CD14-positive monocyte (primary cell): ENCODE measurements at regions not wholly inside any gene's neighbourhood (a gene's known extent, or its start where the extent isn't known, plus 50 kb on each side); places are given as distances from the start of the nearest gene placed in this dataset.

Source experiments
- DNase-seq, 3 donors: peaks; one replicate each; pipeline ENCODE4 v3.0.0-alpha.2; 2011 to 2022
- H2AFZ ChIP-seq: 2 replicates; pipeline ENCODE4 v1.6.0; 2012; ENCODE audit warnings: mild to moderate bottlenecking, low read depth, low read length, inconsistent platforms; ENCODE audit not compliant: insufficient read depth, poor library complexity, severe bottlenecking
- H3K27ac ChIP-seq, 2 donors: 1 replicate in 1 of 2; 2 replicates in 1 of 2; pipeline ENCODE4 v1.5.1; 2012 to 2013; ENCODE audit warnings: low read length in 2 of 2, control low read depth in 1 of 2, inconsistent platforms in 1 of 2, low read depth in 1 of 2, mild to moderate bottlenecking in 1 of 2
- H3K27me3 ChIP-seq, 2 donors: one replicate each; pipeline versions ENCODE4 v1.6.0 to v1.6.1; 2011 to 2013; ENCODE audit warnings: low read length in 2 of 2; ENCODE audit not compliant: control insufficient read depth in 2 of 2, insufficient read depth in 2 of 2
- H3K36me3 ChIP-seq, 2 donors: replicated peaks in 1 of 2; 1 replicate in 1 of 2; 2 replicates in 1 of 2; pipeline versions ENCODE4 v1.5.1 to v1.6.1; 2012 to 2013; ENCODE audit warnings: low read length in 2 of 2, control low read depth in 1 of 2, inconsistent platforms in 1 of 2, mild to moderate bottlenecking in 1 of 2; ENCODE audit not compliant: insufficient read depth in 2 of 2, control insufficient read depth in 1 of 2
- H3K4me1 ChIP-seq, 2 donors: 1 replicate in 1 of 2; 2 replicates in 1 of 2; pipeline versions ENCODE4 v1.5.1 to v1.6.1; 2012 to 2013; ENCODE audit warnings: low read length in 2 of 2, control low read depth in 1 of 2, inconsistent platforms in 1 of 2, mild to moderate bottlenecking in 1 of 2, moderate library complexity in 1 of 2; ENCODE audit not compliant: insufficient read depth in 2 of 2, control insufficient read depth in 1 of 2
- H3K4me2 ChIP-seq: replicated peaks from 2 replicates; pipeline ENCODE3; 2012; ENCODE audit warnings: low read length, moderate library complexity, mild to moderate bottlenecking; ENCODE audit not compliant: poor library complexity, severe bottlenecking; ENCODE audit errors: extremely low read depth
- H3K4me3 ChIP-seq, 3 experiments: fragments of 200-600 bp in 1 of 3; sonication (generic) in 1 of 3; replicated peaks in 1 of 3; 1 replicate in 2 of 3; 2 replicates in 1 of 3; pipeline ENCODE4 v1.5.1; 2011 to 2013; ENCODE audit warnings: low read length in 3 of 3, mild to moderate bottlenecking in 3 of 3, control low read depth in 2 of 3, low read depth in 2 of 3, inconsistent platforms in 1 of 3, moderate library complexity in 1 of 3
- H3K79me2 ChIP-seq: 2 replicates; pipeline ENCODE4 v1.6.0; 2012; ENCODE audit warnings: mild to moderate bottlenecking, control low read depth, inconsistent platforms, low read length, moderate library complexity; ENCODE audit not compliant: insufficient read depth
- H3K9ac ChIP-seq: 2 replicates; pipeline ENCODE4 v1.6.0; 2017; ENCODE audit warnings: low read length, mild to moderate bottlenecking; ENCODE audit not compliant: insufficient read depth, poor library complexity, severe bottlenecking
- H3K9me3 ChIP-seq, 2 donors: replicated peaks in 1 of 2; 1 replicate in 1 of 2; 2 replicates in 1 of 2; pipeline versions ENCODE4 v1.5.1 to v1.6.1; 2012 to 2013; ENCODE audit warnings: low read length in 2 of 2, control low read depth in 1 of 2; ENCODE audit not compliant: control insufficient read depth in 1 of 2, insufficient read depth in 1 of 2
- H4K20me1 ChIP-seq: 2 replicates; pipeline ENCODE4 v1.6.0; 2012; ENCODE audit warnings: mild to moderate bottlenecking, low read length, control low read depth, moderate library complexity; ENCODE audit not compliant: insufficient read depth
- H3K27ac Mint-ChIP-seq, 7 donors: one replicate each; pipeline ENCODE4 v1.8.0; 2020; ENCODE audit warnings: mild to moderate bottlenecking in 7 of 7, mixed read lengths in 7 of 7, moderate library complexity in 6 of 7, inconsistent platforms in 2 of 7
- H3K27me3 Mint-ChIP-seq, 3 donors: one replicate each; pipeline ENCODE4 v1.8.0; 2021 to 2022; ENCODE audit warnings: low read depth in 3 of 3, mild to moderate bottlenecking in 3 of 3, mixed read lengths in 3 of 3, moderate library complexity in 3 of 3, inconsistent platforms in 1 of 3
- H3K36me3 Mint-ChIP-seq, 2 donors: one replicate each; pipeline ENCODE4 v1.8.0; 2020; ENCODE audit warnings: mixed read lengths in 2 of 2, inconsistent platforms in 1 of 2, mild to moderate bottlenecking in 1 of 2
- H3K4me1 Mint-ChIP-seq: one replicate; pipeline ENCODE4 v1.8.0; 2020; ENCODE audit warnings: mild to moderate bottlenecking, mixed read lengths
- H3K4me3 Mint-ChIP-seq, 2 donors: one replicate each; pipeline ENCODE4 v1.8.0; 2020; ENCODE audit warnings: mild to moderate bottlenecking in 2 of 2, mixed read lengths in 2 of 2, moderate library complexity in 1 of 2
- H3K9me3 Mint-ChIP-seq, 7 donors: one replicate each; pipeline ENCODE4 v1.8.0; 2020 to 2022; ENCODE audit warnings: mixed read lengths in 7 of 7, mild to moderate bottlenecking in 6 of 7, moderate library complexity in 6 of 7, inconsistent platforms in 2 of 7
- CTCF ChIP-seq: fragments of 200-600 bp; IDR thresholded peaks from one replicate; pipeline ENCODE4 v1.8.0; 2022; ENCODE audit warnings: antibody characterized with exemption, mild to moderate bottlenecking
- WGBS: methylation state at CpG from one replicate; pipeline ENCODE4 v1.1.5; 2013; ENCODE audit warnings: missing lambda C conversion rate; ENCODE audit not compliant: insufficient coverage; 5-methylcytosine and 5-hydroxymethylcytosine counted together
- intact Hi-C, 2 donors: fragments of 100-400 bp; cut with micrococcal nuclease; formaldehyde crosslinking; loops; one replicate each; pipeline versions ENCODE4 v1.15.0 to v1.15.1; 2023

GRCh38 chr4:156362581-156362980 is 408.9 kb upstream of the CTSO start:
- Mint-ChIP-seq H3K36me3 (no peaks in the 10 kb centered on the region), H3K4me3 (no peak overlapping the region), H3K27me3 (peaks cover 0 to 4% (median 0%) of the 10 kb centered on the region in 3 donors), H3K9me3 (peaks cover 0 to 5% (median 3%) of the 10 kb centered on the region in 7 donors), H3K4me1 (no peaks in the 10 kb centered on the region), H3K27ac (no peak overlapping the region)
- no peak overlapping the region for H3K4me3 ChIP-seq
- peaks cover 0 to 4% of the 10 kb centered on the region in 2 donors for H3K9me3 ChIP-seq
- H3K27me3 ChIP-seq = no peaks in the 10 kb centered on the region
- no peaks in the 10 kb centered on the region for H4K20me1 ChIP-seq
- no peaks in the 10 kb centered on the region for H3K4me1 ChIP-seq
- H3K4me2 ChIP-seq = no peak overlapping the region
- no CpG with 5 or more reads among the region's 2 CpGs for WGBS
- no peaks in the 10 kb centered on the region for H3K36me3 ChIP-seq
- no peak overlapping the region for H3K27ac ChIP-seq
- intact Hi-C loops = no loop called here
- no peak overlapping the region for H2AFZ ChIP-seq
- H3K9ac ChIP-seq = no peak overlapping the region
- no peaks in the 10 kb centered on the region for H3K79me2 ChIP-seq
- no peak for TF ChIP-seq CTCF
- no peak for DNase-seq

- Histone ChIP-seq H3K27me3 (no peaks in the 10 kb centered on the region), H3K4me1 (no peaks in the 10 kb centered on the region), H3K9ac (no peak overlapping the region), H4K20me1 (no peaks in the 10 kb centered on the region), H3K36me3 (no peaks in the 10 kb centered on the region), H2AFZ (no peak overlapping the region), H3K9me3 (no peaks in the 10 kb centered on the region), H3K27ac (no peak overlapping the region), H3K79me2 (no peaks in the 10 kb centered on the region), H3K4me3 (no peak overlapping the region), H3K4me2 (no peak overlapping the region)
- Mint-ChIP-seq H3K4me3 (no peak overlapping the region), H3K9me3 (peaks cover 0 to 1% (median 0%) of the 10 kb centered on the region in 7 donors), H3K4me1 (no peaks in the 10 kb centered on the region), H3K27ac (no peak overlapping the region), H3K36me3 (no peaks in the 10 kb centered on the region), H3K27me3 (peaks cover 0 to 2% (median 0%) of the 10 kb centered on the region in 3 donors)
- intact Hi-C loops = no loop called here
- DNase-seq = no peak
- no peak for TF ChIP-seq CTCF
Measured at GRCh38 chr4:156347412-156348075, 393.9 kb upstream of the CTSO start.
